HG03103 (cell line): ENCODE measurements at regions not wholly inside any gene's neighbourhood (a gene's known extent, or its start where the extent isn't known, plus 50 kb on each side); places are given as distances from the start of the nearest gene placed in this dataset.

Experiments used
- ATAC-seq: cut with Tn5 transposase; IDR thresholded peaks from one replicate; pipeline ENCODE4 v1.9.1; 2021; ENCODE audit warnings: low read depth; ENCODE audit not compliant: unreplicated experiment

GRCh38 chr14:85413836-85414526 is 116.0 kb upstream of the FLRT2 start:
- no peak for ATAC-seq

DNA sequence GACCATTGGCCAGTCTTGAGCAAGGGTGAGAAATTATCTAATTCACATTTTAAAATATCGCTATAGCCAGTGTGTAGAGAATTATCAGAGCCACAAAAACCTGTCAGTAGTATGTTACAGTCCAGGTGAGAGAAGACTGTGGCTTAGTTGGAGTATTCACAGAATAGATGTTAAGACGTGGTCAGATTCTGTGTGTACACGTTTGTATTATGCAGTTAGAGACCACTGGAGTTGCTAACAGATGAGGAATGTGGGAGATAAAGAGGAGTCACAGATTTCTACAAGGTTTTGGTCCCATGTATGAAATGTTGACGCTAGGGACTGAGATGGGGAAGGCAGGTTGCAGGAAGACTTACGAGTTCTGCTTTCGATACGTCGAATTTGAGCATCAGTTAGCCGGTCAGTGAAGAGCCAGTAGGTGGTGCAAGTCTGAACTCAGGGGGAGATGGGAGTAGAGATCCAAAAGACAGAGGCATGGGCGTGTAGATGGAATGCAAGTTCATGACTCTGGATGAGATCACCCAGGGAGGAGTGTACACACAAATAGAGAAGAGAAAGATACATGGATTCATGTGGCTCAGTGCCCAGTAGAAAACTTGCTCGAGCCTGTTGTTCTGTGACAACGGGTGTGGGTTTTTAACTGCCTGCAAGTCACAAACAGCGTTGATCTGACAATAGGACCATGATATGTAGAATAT is 114.8 kb upstream of the FLRT2 start:
- no peak for ATAC-seq

DNA sequence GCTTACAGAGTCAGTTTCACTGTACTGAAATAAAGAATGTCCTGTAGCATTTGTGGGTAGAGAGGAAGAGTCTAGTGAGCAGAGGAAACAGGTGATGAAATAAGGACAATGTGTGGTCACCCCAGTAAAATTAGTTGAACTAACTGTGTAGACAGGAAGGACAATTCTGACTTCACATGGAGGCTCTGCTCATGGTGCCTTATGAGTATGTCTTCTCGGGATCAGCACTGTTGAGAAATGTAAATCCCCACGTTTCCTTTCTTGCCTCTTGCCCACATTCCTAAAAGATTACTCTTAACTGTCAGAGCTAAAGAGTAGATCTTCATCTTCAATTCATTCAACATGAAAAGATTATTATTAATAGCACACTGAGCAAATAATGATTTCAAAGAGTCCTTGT is 113.2 kb upstream of the FLRT2 start:
- ATAC-seq, result no peak

- no peak for ATAC-seq
Observed at GRCh38 chr14:85417396-85417795, 112.5 kb upstream of the FLRT2 start.

GRCh38 chr14:85418721-85419120 is 111.2 kb upstream of the FLRT2 start:
- ATAC-seq, result no peak

DNA sequence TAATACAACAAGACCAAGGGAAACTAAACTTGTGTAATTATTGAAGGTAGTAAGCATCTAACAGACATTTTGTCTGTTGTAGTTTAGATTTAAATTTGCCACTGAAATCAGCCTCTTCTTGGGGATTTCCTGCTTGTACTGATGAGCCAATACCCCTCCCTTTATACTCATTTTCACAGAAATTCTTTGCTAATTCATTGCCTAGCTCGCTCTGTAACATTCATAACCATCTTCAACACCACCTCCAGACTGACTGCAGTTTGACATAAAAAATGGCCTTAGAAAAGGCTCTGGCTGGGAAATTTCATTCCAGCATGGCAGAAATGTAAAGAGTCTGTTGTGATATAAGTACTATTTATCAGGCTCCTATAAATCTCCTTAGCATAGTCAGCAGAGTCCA is 109.7 kb upstream of the FLRT2 start:
- no peak for ATAC-seq

DNA sequence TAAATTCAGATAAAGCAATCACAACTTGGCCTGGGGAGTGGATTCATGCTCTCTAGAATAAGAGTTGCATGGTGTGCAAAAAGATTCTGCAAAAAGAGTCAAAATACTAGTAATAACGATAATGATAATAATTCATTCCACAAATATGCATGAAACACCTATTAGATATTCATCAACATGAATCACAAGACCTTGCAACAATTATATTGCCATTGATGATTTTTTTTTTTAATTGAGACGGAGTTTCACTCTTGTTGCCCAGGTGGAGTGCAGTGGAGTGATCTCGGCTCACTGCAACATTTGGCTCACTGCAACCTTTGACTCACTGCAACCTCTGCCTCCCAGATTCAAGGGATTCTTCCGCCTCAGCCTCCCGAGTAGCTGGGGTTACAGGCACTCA is 109.2 kb upstream of the FLRT2 start:
- no peak for ATAC-seq

DNA sequence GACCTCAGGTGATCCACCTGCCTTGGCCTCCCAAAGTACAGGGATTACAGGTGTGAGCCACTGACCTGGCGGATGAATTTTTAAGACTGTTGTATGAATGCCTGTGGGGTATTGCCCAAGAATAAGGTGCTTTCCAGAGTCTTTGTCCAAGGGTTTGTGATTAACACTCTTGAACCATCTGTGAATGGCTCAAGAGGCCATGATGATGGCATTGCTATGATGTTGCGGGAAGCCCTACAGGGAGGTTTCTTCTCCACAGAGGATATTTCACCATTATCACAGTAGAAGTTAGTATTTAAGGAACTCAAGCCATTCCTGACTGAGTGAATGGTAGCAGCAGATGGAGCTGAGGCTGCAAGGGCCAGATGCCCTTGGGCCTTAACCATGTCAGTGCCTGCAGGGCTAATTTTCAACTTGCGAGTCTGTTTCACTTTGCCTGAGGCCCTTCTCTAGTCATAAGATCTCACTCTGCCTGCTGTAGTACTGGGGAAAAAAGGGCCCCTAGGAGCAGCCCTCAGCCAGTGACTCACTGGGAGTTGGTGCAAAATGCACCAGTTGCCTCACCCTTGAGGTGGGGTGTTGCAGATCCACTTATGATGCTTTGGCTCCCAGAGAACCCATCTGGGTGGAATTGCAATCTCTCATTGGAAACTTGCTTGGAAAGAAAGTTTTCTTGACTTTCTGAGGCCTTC is 108.6 kb upstream of the FLRT2 start:
- no peak for ATAC-seq

- no peak for ATAC-seq
Observed at GRCh38 chr14:85423889-85424288, 106.1 kb upstream of the FLRT2 start.

DNA sequence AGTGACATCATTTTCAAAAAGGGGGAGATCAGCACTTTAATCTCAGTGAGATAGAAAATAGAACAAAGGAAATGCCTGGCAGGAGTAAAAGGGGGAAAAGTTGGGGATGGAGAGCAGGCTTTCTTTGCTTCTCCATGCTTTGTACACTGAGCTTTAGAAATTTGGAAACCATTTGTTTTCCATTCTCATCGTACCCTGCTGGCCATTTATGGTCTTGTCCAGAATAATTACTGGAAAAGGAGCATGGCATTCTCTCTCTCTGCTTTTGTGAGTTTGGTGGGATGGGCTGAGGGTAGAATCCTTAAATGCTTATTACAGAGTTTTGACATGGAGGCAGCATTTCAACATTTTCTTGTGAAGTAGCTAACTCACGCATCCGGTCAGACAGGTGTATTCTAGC is 104.4 kb upstream of the FLRT2 start:
- no peak for ATAC-seq

- no peak for ATAC-seq
Observed at GRCh38 chr14:85426068-85426935, 103.6 kb upstream of the FLRT2 start.

DNA sequence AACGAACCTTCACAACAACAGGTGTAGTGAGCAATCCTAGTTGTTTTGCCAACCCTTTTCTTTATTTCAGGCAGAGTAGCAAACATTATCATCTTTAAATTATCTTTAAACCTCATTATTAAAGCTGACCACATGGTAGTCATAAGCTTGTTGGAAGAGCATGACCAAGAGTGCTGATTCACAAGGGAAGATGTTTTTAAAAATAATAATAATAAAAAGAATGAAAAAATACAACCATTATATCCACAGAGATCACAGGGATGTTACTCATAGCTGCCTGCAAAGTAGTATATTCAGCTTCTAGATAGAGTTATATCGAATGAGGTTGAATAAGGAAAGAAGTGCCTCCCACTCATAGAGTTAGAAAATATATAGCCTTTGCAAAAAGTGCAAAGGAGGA is 101.0 kb upstream of the FLRT2 start:
- ATAC-seq, result no peak

DNA sequence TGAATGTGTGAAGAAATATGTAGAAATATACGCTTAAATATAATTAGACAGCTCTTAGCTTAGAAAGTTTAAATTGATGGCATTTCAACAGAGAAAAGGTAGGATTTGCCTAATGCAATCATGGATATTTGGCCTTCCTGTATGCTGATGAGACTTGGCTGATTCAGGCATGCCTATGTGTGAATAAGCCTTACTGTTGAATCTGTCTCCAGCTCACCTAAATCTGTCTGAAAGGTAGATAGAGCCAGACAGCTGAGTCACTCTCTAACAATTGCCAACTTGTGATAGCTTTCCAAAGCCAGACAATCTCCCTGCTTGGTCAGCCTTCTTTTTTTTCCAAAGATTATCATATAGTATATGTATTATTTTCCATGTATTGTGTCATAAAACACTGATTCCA is 92.8 kb upstream of the FLRT2 start:
- no peak for ATAC-seq

DNA sequence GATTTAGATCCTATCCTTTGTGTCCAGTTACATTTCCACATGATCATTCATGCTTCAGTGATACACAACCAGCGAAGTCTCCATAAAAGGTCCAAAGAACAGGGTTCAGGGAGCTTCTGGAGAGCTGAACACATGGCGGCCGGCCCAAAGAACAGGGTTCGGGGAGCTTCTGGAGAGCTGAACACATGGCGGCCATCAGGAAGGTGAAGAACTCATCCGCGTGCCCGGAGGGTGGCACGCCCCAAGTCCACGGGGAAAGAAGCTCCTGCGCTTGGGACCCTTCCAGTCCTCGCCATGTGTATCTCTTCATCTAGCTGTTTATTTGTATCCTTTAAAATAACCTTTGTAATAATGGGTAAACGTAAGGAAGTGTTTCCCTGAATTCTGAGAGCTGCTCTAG is 91.9 kb upstream of the FLRT2 start:
- no peak for ATAC-seq

DNA sequence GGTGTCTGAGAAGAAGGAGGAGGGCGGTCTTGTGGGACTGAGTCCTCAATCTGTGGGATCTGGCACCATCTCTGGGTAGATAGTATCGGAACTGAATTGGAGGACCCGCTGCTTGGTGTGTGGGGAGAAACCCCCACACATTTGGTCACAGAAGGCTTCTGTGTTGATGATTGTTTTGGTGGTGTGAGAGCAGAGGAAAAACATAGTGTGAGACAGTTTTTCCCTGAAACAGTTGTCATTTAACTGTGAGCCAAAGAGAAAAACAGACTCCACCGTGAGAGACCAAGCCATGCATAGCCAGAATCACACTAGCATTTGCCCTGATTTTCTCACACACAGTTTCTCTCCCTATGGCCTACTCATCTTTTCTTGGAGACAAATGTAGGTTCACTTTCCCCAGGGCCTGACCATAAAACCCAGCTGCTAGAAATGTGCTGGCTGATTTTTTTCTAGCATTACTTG is 91.4 kb upstream of the FLRT2 start:
- ATAC-seq, result no peak

DNA sequence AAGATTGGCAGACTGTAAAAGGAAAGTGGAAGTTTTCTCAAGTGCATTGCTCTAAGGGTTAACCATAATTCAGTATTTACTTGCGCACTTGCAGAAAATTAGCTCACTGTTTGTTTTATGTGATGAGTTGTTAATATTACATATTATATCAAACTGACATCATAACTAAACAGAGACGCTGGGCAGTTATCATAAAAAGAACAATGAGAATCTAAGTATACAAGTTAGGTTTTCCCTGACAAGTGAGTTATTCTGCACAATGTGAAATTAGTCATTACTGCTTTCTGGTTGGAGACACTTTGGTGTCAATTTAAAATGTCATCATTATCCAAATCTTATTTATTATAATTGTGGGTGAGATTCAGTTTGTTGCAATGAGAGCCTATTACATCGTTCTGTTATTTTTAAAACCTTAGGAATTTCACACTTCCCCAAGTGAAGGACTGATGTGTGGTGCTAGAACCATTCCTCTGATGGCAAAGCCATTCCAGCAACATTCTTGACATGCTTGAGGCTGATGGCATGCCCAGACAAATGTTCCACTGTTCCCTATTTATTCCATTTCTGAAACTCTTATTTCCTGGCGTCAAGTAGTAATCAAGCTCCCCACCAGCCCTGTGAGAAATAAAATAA is 90.1 kb upstream of the FLRT2 start:
- no peak for ATAC-seq

GRCh38 chr14:85441909-85442643 is 87.9 kb upstream of the FLRT2 start:
- ATAC-seq, result no peak

- no peak for ATAC-seq
Observed at GRCh38 chr14:85442996-85443395, 86.9 kb upstream of the FLRT2 start.

DNA sequence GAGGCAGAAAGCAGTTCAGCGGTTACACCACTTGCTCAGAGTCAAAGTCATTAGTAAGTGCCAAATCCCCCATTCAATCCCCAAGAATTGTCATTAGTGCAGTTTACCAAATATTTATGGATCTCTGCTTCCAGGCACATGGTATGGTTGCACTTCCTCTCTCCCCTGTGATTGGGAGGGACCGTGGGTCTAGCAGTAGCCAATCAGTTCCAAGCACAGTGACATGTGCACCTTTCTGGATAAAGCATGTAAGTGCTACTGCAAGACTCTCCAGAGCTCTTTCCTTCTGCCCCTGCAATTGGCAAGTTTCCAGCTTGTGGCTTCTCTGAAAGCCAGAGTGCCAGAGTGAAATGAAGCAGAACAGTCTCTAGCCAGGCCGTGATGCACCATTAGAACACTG is 85.3 kb upstream of the FLRT2 start:
- ATAC-seq, result no peak
